SK-N-DZ (cell line): ENCODE measurements at regions not wholly inside any gene's neighbourhood (a gene's known extent, or its start where the extent isn't known, plus 50 kb on each side); places are given as distances from the start of the nearest gene placed in this dataset.
A peak's percentile ranks its signal among the peaks of the same experiment; 100 is the strongest.
"Not testable (repeated sequence)": the region's sequence is repeated elsewhere in the genome, so short reads cannot be mapped to it uniquely, and the experiment has no call there.

ENCODE experiments used
- DNase-seq: peaks from one replicate; pipeline ENCODE4 v3.0.0-alpha.2; 2015; ENCODE audit warnings: low spot score

GRCh38 chr12:105423237-105423636, 92.7 kb downstream of the C12orf75 start:
- DNase-seq = no peak

DNA sequence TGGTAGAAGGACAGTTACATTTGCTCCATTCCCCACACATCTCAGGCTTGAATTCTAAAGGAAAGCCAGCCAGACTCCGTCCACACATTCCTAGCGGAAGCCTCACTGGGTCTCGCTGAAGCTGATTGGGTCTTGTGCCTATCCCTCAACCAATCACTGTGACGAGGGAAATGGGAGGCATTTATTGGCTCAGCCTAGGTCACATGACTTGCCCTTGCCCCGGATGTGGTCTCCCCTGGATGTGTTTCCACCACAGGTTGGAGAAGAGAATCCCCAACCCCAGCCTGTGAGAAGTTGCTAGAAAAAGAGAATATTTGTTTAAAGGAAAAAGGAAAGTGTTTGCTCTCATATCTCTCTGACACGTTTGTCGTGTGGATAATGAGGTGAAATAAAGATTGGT, 93.4 kb downstream of the C12orf75 start:
- no peak for DNase-seq

- no peak for DNase-seq
Measured at GRCh38 chr12:105425254-105426174, 95.0 kb downstream of the C12orf75 start.

GRCh38 chr12:105426766-105427165, 96.3 kb downstream of the C12orf75 start:
- DNase-seq = no peak

GRCh38 chr12:105427883-105428282, 97.4 kb downstream of the C12orf75 start:
- no peak for DNase-seq

DNA sequence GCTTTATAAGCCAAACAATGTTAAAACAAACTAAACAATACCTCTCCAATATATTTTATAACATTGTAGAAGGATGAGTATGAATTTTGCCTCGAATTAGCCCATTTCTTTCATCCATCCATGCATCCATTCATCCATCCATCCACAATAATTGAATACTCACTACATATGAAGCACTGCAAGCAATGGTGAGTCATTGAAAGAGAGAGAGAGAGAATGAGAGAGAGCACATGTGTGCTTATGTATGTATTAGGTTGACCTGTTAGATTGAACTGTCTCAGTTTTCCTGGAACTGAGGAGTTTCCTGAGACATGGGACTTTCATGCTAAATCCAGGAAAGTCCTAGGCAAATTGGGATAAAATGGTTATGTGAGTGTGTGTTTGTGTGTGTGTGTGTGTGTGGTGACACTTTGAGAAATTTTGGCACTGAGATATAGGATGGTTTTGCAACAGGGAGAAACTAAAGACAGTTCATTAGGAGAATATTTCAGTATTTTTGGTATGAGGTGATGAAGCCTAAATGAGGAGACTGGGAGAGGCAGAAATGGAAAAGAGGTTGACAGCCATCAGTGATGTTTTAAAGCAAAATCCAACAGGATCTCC, 98.4 kb downstream of the C12orf75 start:
- DNase-seq = no peak

GRCh38 chr12:105429511-105429910, 99.0 kb downstream of the C12orf75 start:
- DNase-seq = no peak

DNA sequence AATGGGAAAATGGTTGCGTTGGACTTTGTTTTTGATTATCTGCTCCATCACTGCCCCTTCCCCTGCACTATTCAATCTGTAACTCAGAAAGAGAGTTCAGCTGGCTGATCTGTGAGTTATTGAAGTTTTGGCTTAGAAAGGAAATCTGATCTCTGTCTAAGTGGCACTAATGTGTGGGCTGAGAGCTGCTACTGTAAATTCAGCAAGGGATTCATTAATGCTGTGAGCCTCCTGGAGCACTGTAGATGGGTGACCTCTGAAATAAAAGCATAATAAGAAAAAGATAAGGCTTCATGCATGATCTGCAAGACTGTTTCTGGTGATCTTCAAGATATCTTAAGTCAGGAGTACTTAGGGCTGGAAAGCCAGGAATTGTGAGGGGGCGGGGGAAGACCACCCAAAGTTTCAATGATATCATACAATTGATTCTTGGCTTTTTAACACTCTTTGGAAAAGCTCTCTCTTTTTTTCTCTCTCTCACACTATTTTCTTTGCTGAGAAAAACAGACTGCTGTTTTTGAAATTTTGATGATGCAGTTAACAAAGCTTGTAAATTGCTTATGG, 101.1 kb downstream of the C12orf75 start:
- peak; percentile 97 for DNase-seq

DNA sequence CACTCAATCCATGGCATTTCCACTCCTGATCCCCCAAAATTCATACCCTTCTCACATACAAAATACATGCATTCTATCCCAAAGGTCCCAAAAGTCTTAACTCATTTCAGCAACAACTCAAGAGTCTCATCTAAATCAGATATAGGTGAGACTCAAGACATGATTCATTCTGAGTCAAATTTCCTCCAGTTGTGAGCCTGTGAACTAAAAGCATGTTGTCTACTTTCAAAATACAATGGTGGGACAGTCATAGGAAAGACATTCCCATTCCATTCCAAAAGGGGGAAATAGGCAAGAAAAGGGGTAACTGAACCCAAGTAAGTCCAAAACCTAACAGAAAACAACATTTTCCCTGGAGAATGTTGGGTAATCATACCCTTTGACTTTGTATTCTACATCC, 103.3 kb downstream of the C12orf75 start:
- no peak for DNase-seq

DNA sequence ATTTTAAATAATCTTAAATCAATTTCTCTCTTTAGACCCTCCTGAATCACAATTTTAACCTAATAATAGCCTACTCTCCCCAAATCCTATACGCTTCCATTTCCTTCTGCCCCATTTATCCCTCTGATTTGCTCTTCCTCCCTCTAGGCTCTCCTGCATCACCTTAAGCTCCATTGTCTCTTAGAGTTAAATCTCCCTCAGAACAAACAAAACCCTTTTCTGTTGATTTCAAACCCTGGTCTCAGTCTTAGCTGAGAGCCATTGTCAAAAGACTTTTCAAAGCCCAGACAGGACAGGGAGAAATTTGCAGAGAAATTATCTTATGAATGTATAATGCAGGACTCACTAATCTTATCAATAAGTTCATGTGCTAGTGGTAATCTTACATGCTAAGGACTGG, 106.1 kb downstream of the C12orf75 start:
- no peak for DNase-seq

DNA sequence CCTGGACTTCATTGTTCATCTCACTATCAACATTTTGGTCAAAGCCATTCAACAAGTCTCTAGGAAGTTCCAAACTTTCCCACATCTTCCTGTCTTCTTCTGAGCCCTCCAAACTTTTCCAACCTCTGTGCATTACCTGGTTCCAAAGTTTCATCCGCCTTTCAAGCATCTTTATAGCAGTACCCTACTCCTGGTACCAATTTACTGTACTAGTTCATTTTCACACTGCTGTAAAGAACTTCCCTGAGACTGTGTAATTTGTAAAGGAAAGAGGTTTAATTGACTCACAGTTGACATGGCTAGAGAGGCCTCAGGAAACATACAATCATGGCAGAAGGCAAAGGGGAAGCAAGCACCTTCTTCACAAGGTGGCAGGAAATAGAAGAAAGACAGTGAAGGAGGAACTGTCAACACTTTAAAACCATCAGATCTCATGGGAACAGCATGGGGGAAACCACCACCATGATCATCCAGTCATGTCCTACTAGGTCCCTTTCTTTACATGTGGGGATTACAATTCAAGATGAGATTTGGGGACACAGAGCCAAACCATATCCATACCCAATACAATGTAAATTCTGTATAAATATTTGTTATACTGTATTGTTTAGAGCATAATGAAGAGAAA, 109.7 kb downstream of the C12orf75 start:
- no peak for DNase-seq

- DNase-seq = no peak
Measured at GRCh38 chr12:105443802-105444652, 113.5 kb downstream of the C12orf75 start.

- DNase-seq = no peak
Measured at GRCh38 chr12:105444653-105445102, 114.2 kb downstream of the C12orf75 start.

GRCh38 chr12:105445249-105445648, 114.8 kb downstream of the C12orf75 start:
- DNase-seq = no peak

DNA sequence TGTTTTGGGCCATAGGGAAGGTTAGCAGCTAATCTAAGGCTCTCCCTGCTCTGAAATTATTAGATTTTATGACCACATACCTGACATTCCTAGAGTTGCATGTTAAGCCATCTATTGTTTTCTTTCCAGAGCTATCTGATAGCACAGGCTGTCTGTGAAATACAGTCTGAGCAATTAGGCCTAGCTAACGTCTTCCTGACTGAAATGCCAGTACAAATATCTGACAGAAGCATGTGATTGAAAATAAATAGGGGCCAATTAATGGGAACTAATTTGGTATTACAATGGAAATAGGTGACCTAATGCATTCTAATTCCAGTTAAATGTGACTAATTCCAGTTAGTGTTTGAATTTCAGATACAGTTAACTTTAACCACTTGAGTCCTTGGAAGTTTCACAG, 115.2 kb downstream of the C12orf75 start:
- DNase-seq = no peak

GRCh38 chr12:105446460-105446859, 116.0 kb downstream of the C12orf75 start:
- not testable (repeated sequence) for DNase-seq

GRCh38 chr12:105449431-105449830, 118.9 kb downstream of the C12orf75 start:
- no peak for DNase-seq

- DNase-seq = no peak
Measured at GRCh38 chr12:105451211-105451610, 120.7 kb downstream of the C12orf75 start.

DNA sequence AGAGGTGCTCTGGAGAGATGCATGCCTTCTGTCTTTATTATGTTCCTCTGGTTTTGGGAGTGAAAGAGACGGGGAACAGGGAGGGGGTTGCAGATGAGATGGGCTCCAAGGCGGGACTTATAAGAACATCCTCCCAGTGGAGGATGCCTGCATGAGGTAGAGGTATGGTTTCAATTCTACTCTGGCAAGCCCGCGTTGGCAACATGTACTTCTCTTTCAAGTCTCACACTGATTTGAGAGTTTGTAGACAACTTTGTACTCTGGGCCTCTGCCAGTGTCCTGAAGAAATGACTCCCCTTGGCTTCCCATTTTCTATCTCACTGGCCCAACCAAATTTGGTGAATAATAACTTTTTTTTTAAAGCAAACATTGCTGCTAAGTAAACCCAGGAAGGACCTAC, 121.3 kb downstream of the C12orf75 start:
- DNase-seq = no peak

- DNase-seq = no peak
Measured at GRCh38 chr12:105453316-105453715, 122.8 kb downstream of the C12orf75 start.

DNA sequence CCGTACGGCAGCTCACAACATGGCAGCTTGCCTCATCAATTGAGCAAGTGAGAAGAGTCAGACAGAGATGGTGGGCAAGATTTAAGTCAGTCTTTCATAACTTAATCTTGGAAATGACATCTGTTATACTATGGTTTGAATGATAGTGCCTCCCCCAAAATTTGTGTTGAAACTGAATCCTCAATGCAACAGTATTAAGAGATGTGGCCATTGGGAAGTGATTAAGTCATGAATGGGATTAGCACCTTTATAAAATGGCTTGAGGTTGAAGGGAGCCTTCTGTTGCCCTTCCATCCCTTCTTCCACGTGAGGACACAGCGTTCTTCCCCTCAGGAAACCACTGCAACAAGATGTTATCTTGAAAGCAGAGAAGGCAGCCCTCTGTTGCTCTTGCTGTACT, 124.2 kb downstream of the C12orf75 start:
- no peak for DNase-seq
